Chondrocyte (in vitro differentiated cells): ENCODE measurements at regions not wholly inside any gene's neighbourhood (a gene's known extent, or its start where the extent isn't known, plus 50 kb on each side); places are given as distances from the start of the nearest gene placed in this dataset. TPM values are rescaled to one million over a fixed set of nuclear protein-coding genes. Genes with fewer than 3 reads are reported as not detected.

ENCODE experiments used
- DNase-seq: peaks from one replicate; pipeline ENCODE4 v3.0.0; 2021; ENCODE audit warnings: mixed read lengths, low spot score
- H3K27ac Mint-ChIP-seq: one replicate; pipeline ENCODE4 v1.8.0; 2021; ENCODE audit warnings: mild to moderate bottlenecking, moderate library complexity, mixed read lengths; ENCODE audit not compliant: unreplicated experiment
- H3K27me3 Mint-ChIP-seq: 2 replicates; pipeline ENCODE4 v1.8.0; 2021; ENCODE audit warnings: low read depth, mixed read lengths
- H3K36me3 Mint-ChIP-seq: 2 replicates; pipeline ENCODE4 v1.8.0; 2021; ENCODE audit warnings: low read depth, mixed read lengths
- H3K4me1 Mint-ChIP-seq: 2 replicates; pipeline ENCODE4 v1.8.0; 2021; ENCODE audit warnings: low read depth, mild to moderate bottlenecking, mixed read lengths
- H3K4me3 Mint-ChIP-seq: one replicate; pipeline ENCODE4 v1.8.0; 2021; ENCODE audit warnings: mild to moderate bottlenecking, moderate library complexity, mixed read lengths; ENCODE audit not compliant: unreplicated experiment
- H3K9me3 Mint-ChIP-seq: 2 replicates; pipeline ENCODE4 v1.8.0; 2021; ENCODE audit warnings: low read depth, mixed read lengths
- microRNA-seq: library from miRNA; unstranded; fragments of <30 nt; microRNA quantifications from one replicate; pipeline ENCODE4 v1.2.0, GENCODE V29; 2020; ENCODE audit warnings: borderline number of aligned reads
- TF ChIP-seq, protein P1 (sequence below): fragments of 200-600 bp; sonication (generic); IDR thresholded peaks from 2 replicates; pipeline ENCODE4 v1.5.0; 2021; ENCODE audit warnings: antibody characterized with exemption, mild to moderate bottlenecking, moderate library complexity

DNA sequence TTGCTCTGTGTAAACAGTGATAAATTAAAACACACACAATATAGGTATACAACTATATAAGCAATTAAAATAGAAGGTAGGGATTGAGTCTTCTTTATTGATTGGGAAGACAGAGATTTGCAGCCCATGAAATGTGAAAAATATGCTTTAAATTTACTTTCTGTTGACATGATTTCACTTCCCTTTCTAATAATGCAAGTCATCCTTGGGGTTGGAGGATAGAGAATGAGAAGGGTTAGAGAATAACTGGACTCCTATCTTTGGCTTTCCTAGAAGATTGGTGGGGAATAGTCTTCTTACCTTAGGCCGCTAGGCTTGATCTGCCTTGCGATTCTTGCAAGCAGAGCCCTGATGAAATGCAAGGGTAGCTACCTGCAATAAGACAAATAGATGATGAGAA lies 339.8 kb downstream of the NYAP2 start:
- H3K4me3 Mint-ChIP-seq = no peak overlapping the region
- TF ChIP-seq, protein P1, sequence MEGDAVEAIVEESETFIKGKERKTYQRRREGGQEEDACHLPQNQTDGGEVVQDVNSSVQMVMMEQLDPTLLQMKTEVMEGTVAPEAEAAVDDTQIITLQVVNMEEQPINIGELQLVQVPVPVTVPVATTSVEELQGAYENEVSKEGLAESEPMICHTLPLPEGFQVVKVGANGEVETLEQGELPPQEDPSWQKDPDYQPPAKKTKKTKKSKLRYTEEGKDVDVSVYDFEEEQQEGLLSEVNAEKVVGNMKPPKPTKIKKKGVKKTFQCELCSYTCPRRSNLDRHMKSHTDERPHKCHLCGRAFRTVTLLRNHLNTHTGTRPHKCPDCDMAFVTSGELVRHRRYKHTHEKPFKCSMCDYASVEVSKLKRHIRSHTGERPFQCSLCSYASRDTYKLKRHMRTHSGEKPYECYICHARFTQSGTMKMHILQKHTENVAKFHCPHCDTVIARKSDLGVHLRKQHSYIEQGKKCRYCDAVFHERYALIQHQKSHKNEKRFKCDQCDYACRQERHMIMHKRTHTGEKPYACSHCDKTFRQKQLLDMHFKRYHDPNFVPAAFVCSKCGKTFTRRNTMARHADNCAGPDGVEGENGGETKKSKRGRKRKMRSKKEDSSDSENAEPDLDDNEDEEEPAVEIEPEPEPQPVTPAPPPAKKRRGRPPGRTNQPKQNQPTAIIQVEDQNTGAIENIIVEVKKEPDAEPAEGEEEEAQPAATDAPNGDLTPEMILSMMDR = no peak
- no peak for DNase-seq
- H3K36me3 Mint-ChIP-seq = no peaks in the 10 kb centered on the region
- H3K27me3 Mint-ChIP-seq = no peaks in the 10 kb centered on the region
- peaks cover 34% of the 10 kb centered on the region for H3K4me1 Mint-ChIP-seq
- H3K27ac Mint-ChIP-seq = no peak overlapping the region
- H3K9me3 Mint-ChIP-seq = no peaks in the 10 kb centered on the region

DNA sequence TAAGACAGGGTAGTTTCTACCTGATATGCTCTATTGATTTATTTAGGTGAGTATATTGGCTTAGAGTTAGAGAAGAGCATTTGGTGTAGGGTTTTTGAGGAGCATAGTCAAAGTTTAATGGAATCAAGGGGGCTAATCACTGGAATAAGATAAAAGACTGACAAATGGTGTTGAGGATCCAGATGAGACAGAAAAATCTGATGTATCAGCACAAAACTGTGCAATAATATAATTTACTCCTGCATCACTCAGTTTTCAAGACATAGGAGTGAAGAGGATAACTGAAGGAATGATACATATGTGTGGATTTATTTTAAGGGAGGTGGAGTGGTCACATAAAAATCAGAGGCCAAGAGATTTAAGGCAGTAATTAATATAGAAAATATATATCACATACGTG lies 339.2 kb downstream of the NYAP2 start:
- TF ChIP-seq, protein P1 = no peak
- H3K27ac Mint-ChIP-seq = no peak overlapping the region
- H3K36me3 Mint-ChIP-seq = no peaks in the 10 kb centered on the region
- no peaks in the 10 kb centered on the region for H3K9me3 Mint-ChIP-seq
- H3K27me3 Mint-ChIP-seq = no peaks in the 10 kb centered on the region
- no peak overlapping the region for H3K4me3 Mint-ChIP-seq
- DNase-seq = no peak
- H3K4me1 Mint-ChIP-seq = peaks cover 35% of the 10 kb centered on the region

DNA sequence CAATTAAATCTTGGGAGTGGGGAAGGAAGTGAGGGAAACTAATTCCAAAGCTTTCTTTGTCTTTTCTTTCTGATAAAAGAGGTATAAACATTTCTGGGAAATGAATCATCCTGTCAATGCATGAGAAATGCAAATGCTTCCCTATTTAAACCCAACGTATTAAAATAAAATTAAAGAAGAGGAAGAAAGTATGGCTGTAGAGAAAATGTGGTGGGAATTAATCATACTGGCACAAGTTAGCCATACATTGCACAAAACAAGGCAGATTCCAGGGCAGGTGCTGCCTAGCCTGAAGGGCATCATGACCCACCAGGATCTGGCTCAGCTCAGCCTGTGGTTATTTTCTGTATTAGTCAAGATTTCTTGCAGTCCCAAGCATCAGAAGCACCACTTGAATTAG lies 338.0 kb downstream of the NYAP2 start:
- Mint-ChIP-seq H3K9me3 (no peaks in the 10 kb centered on the region), H3K36me3 (no peaks in the 10 kb centered on the region), H3K4me3 (no peak overlapping the region), H3K27me3 (no peaks in the 10 kb centered on the region), H3K27ac (no peak overlapping the region), H3K4me1 (peaks cover 35% of the 10 kb centered on the region)
- no peak for DNase-seq
- TF ChIP-seq, protein P1 = no peak

DNA sequence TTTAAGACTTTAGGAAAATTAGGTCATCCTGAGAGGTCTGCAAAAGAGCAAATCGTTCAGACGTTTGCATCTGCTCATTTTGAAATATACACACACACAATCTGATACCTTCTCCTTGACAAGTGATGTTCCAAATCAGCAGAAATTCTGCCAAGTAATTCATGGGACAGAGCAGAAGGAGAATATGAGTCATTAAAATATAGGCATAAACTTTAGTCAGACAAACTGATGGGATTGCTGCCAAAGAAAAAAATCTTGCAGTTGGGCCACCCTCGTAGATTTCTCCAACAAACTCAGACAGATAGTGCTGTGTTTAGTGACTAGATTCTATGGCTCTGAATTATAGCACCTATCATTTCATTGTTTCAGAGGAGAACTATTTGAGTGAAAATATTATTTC lies 336.3 kb downstream of the NYAP2 start:
- no peak for DNase-seq
- Mint-ChIP-seq H3K27me3 (no peaks in the 10 kb centered on the region), H3K9me3 (no peaks in the 10 kb centered on the region), H3K36me3 (no peaks in the 10 kb centered on the region), H3K27ac (peak overlapping the region; percentile 81), H3K4me3 (no peak overlapping the region), H3K4me1 (peaks cover 39% of the 10 kb centered on the region)
- TF ChIP-seq, protein P1 = no peak

DNA sequence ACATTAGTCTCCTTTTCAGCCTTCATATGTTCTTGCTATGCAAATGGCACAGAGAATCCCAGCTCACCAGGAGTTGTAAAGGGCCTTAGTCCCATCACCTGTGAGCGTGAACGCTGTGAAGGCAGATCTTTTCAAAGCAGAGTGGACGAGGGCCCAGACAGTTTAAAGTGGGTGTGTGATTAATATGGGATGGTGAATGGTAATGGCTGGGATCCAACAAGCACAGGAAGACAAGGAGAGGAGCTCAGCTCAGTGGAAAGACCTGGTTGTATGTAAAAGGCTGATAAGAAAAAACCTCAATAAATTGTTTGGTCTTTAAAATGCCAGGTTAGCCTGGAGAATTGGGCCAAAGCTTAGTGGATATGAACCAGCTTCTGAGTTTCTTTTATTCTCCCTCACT lies 326.2 kb downstream of the NYAP2 start:
- no peaks in the 10 kb centered on the region for H3K36me3 Mint-ChIP-seq
- no peaks in the 10 kb centered on the region for H3K9me3 Mint-ChIP-seq
- TF ChIP-seq, protein P1 = no peak
- no peaks in the 10 kb centered on the region for H3K27me3 Mint-ChIP-seq
- H3K4me3 Mint-ChIP-seq = no peak overlapping the region
- no peak for DNase-seq
- no peaks in the 10 kb centered on the region for H3K4me1 Mint-ChIP-seq
- no peak overlapping the region for H3K27ac Mint-ChIP-seq

Small RNA genes lying in the stretch of these regions (microRNA-seq; reads per million reads assigned to microRNA genes)
- gene MIR5702 = not detected
